ENCODE measurements at regions not wholly inside any gene's neighbourhood (a gene's known extent, or its start where the extent isn't known, plus 50 kb on each side); places are given as distances from the start of the nearest gene placed in this dataset.

DNA sequence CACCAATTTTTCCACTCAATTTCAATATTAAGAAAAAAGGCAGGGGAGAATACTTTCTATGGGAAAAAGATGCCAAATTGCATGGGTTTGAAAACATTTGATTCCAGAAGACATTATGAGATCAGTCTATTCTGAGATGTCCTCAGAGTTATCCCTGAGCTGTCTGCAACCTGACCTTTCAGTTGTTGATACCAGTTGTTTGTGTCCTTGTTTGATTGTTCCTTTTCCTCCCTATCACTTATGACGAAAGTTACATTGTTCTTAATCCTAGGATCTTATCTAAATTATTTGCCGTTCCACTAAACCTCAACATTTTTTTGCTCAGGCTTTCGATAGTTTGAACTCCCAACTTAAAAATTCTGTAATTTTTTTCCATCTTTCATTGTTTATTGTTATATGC is 336.3 kb upstream of the NOVA1 start:
- DNase-seq (ENCODE audit: low read depth) (no peak), FAIRE-seq (no peak)
- TF ChIP-seq, protein P1, sequence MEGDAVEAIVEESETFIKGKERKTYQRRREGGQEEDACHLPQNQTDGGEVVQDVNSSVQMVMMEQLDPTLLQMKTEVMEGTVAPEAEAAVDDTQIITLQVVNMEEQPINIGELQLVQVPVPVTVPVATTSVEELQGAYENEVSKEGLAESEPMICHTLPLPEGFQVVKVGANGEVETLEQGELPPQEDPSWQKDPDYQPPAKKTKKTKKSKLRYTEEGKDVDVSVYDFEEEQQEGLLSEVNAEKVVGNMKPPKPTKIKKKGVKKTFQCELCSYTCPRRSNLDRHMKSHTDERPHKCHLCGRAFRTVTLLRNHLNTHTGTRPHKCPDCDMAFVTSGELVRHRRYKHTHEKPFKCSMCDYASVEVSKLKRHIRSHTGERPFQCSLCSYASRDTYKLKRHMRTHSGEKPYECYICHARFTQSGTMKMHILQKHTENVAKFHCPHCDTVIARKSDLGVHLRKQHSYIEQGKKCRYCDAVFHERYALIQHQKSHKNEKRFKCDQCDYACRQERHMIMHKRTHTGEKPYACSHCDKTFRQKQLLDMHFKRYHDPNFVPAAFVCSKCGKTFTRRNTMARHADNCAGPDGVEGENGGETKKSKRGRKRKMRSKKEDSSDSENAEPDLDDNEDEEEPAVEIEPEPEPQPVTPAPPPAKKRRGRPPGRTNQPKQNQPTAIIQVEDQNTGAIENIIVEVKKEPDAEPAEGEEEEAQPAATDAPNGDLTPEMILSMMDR (IDR thresholded peaks at IDR 0.05; ENCODE audit: insufficient read depth, low read length, severe bottlenecking) = no peak

DNA sequence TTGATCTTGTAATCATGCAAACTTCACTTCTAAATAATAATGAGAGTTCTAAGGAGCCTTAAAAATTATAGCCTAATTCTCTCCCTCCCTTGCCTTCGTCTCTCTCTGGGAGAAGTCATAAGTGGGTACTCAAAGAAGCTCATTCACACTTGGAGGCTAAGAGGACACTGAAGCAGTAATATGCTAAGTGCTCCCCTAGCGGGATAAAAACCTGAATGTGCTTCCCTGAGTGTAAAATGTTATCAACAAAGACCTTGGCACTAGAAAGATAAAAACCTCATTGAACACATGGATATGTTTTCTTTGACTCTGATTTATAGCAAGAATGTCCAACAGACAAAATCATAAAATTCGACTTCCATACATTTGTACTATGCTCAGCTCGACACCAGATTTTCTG is 337.9 kb upstream of the NOVA1 start:
- Histone ChIP-seq H3K36me3 (ENCODE audit: control insufficient read depth, insufficient read depth, low read length) (no peaks in the 10 kb centered on the region), H3K27me3 (ENCODE audit: control insufficient read depth, insufficient read depth, low read length) (no peaks in the 10 kb centered on the region), H3K4me3 (ENCODE audit: low read depth, low read length) (no peak overlapping the region)
- FAIRE-seq = no peak
- no peak for DNase-seq (ENCODE audit: low read depth)
- TF ChIP-seq, protein P1 (IDR thresholded peaks at IDR 0.05; ENCODE audit: insufficient read depth, low read length, severe bottlenecking) = no peak

More for the DNA sequence above, 336.3 kb upstream of the NOVA1 start:
- Histone ChIP-seq H3K27me3 (ENCODE audit: control insufficient read depth, insufficient read depth, low read length) (no peaks in the 10 kb centered on the region), H3K4me3 (ENCODE audit: low read depth, low read length) (no peak overlapping the region), H3K36me3 (ENCODE audit: control insufficient read depth, insufficient read depth, low read length) (no peaks in the 10 kb centered on the region)

DNA sequence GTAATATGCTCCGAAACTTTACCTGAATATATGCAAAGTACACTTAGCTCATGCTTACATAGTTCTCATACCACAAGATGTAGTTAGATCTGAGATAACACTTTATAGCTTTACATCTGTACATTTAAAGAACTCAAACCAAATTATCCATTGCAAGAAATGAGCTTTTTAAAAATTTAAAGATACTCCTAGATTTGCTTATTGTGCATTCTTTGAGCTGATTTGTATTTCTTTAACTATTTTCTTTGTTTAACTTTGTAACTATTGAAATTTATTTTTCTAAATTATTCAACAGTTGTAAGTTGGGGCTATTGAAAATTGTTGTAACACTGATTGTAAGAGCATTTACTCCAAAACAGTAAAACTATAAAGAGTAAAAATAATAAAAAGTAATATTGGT is 340.2 kb upstream of the NOVA1 start:
- FAIRE-seq (no peak), DNase-seq (ENCODE audit: low read depth) (no peak)
- TF ChIP-seq, protein P1 (IDR thresholded peaks at IDR 0.05; ENCODE audit: insufficient read depth, low read length, severe bottlenecking) = no peak

DNA sequence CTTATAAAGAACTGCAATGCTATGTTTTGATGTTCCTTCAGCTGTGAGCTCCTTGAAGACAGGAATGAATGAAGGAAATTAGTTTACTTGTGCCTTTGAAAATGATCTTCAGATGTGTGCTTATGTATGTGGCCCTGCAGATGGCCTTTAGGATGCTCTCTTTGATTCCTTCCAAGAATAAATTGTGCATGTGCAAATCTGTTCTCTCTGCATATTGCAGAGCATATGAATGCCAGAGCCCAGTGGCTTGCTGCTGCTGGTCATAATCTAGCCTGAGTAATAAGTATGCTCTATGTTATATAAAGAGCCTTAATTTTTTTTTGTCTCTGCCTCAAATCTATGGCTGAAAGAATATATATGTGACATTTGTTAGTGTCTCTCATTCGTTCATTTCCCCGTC is 341.9 kb upstream of the NOVA1 start:
- DNase-seq (ENCODE audit: low read depth) (no peak), FAIRE-seq (no peak)
- Histone ChIP-seq H3K27me3 (ENCODE audit: control insufficient read depth, insufficient read depth, low read length) (no peaks in the 10 kb centered on the region), H3K36me3 (ENCODE audit: control insufficient read depth, insufficient read depth, low read length) (no peaks in the 10 kb centered on the region), H3K4me3 (ENCODE audit: low read depth, low read length) (no peak overlapping the region)
- TF ChIP-seq, protein P1 (IDR thresholded peaks at IDR 0.05; ENCODE audit: insufficient read depth, low read length, severe bottlenecking) = no peak

More for the DNA sequence above, 340.2 kb upstream of the NOVA1 start:
- H3K4me3 ChIP-seq (ENCODE audit: low read depth, low read length) = no peak overlapping the region
- H3K36me3 ChIP-seq (ENCODE audit: control insufficient read depth, insufficient read depth, low read length) = no peaks in the 10 kb centered on the region
- no peaks in the 10 kb centered on the region for H3K27me3 ChIP-seq (ENCODE audit: control insufficient read depth, insufficient read depth, low read length)

DNA sequence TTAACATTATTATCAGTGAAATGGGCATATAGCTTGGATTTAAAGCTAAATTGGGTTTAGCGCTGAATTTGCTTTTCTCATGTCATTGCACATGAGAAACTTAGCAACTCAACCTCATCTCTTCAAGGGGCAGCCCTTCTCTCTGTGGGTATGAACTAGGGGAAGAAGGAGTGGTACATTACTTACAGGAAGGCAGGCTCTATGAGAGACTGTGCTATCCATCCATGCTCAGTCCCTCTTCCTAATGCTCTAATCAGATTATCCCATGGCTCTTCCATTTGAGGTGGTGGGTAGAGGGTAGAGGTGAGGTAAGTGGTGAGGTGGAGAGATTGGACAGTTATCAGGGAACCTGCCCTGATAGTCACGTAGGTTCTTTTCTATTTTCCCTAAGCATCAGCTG is 343.7 kb upstream of the NOVA1 start:
- Histone ChIP-seq H3K4me3 (ENCODE audit: low read depth, low read length) (no peak overlapping the region), H3K27me3 (ENCODE audit: control insufficient read depth, insufficient read depth, low read length) (no peaks in the 10 kb centered on the region), H3K36me3 (ENCODE audit: control insufficient read depth, insufficient read depth, low read length) (no peaks in the 10 kb centered on the region)
- no peak for FAIRE-seq
- DNase-seq (ENCODE audit: low read depth) = no peak
- TF ChIP-seq, protein P1 (IDR thresholded peaks at IDR 0.05; ENCODE audit: insufficient read depth, low read length, severe bottlenecking) = no peak

DNA sequence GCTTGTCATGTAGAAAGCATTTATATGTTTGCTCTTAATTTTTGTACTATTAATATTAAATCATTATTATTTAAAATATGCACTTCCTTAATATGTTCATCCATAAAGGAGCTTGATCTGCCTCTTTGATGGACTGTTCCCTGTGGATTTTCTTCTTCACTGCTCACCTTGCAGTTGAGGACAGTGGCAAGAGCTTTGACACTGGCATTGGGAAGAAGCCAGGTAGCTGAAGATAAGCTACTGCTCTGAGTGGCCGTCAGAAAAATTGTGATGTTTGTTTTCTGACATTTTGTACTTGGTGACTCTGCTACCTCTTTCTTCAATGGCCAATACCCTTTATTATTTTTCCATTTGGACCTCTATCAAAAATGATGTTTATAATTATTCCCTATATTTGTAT is 349.4 kb upstream of the NOVA1 start:
- H3K27me3 ChIP-seq (ENCODE audit: control insufficient read depth, insufficient read depth, low read length) = no peaks in the 10 kb centered on the region
- no peak for FAIRE-seq

More for the DNA sequence above, 349.4 kb upstream of the NOVA1 start:
- Histone ChIP-seq H3K4me3 (ENCODE audit: low read depth, low read length) (no peak overlapping the region), H3K36me3 (ENCODE audit: control insufficient read depth, insufficient read depth, low read length) (no peaks in the 10 kb centered on the region)
- no peak for DNase-seq (ENCODE audit: low read depth)
- TF ChIP-seq, protein P1 (IDR thresholded peaks at IDR 0.05; ENCODE audit: insufficient read depth, low read length, severe bottlenecking) = no peak

All from bronchial epithelial cell (primary cell).